ENCODE measurements at regions not wholly inside any gene's neighbourhood (a gene's known extent, or its start where the extent isn't known, plus 50 kb on each side); places are given as distances from the start of the nearest gene placed in this dataset.

DNA sequence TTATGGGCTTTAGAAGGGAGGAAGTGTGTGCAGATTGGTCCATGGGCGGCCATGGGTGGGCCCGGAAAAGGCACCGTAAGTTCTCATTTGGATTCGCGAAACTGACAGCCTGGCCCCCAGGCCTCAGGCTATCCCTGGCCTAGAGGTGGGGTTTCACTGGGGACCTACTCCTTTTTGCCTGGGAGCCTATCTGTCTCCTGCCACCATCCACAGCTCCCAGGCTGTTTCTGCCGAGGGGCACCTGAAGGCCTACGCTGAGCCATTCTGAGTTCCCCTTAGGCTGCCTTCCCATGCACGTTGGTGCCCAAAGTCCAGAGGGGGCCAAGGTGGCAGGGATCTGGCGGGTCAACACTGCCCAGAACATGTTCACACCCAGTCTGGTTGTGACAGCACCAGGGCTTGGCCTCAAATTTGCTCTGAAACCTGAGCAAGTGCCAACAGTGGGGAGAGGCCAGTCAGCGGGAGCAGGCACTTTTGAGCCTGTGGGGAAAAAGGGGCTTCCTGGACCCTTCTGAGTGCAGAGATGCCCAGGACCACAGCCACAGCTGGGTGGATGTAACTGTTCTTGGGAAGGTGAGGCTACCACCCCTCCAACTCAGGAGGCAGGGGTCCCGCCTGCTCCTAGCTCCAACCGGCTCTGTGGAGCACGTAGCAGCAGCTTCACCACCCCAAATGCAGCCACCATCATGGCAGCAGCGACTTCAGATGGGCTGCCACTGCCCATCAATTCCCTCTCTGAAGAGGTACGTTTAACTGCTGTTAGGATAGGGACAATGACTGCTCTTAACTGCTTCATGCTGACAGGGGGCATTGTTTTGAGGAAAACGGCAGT is 73.6 kb upstream of the ZNF804A start:
- Histone ChIP-seq H3K27me3 (no peaks in the 10 kb centered on the region), H3K36me3 (no peaks in the 10 kb centered on the region), H3K27ac (no peak overlapping the region), H3K9me3 (no peaks in the 10 kb centered on the region), H3K4me1 (no peaks in the 10 kb centered on the region), H3K4me3 (replicated peaks in 1 of 3) (no peak overlapping the region)
- no peak for DNase-seq
- 84 to 88% methylated on average over 11 to 12 of the region's 16 CpGs for WGBS, 2 donors
- intact Hi-C loops (cut with DNase I) = no loop called here
- TF ChIP-seq POLR2A (IDR thresholded peaks at IDR 0.05) = no peak
- TF ChIP-seq, protein P1, sequence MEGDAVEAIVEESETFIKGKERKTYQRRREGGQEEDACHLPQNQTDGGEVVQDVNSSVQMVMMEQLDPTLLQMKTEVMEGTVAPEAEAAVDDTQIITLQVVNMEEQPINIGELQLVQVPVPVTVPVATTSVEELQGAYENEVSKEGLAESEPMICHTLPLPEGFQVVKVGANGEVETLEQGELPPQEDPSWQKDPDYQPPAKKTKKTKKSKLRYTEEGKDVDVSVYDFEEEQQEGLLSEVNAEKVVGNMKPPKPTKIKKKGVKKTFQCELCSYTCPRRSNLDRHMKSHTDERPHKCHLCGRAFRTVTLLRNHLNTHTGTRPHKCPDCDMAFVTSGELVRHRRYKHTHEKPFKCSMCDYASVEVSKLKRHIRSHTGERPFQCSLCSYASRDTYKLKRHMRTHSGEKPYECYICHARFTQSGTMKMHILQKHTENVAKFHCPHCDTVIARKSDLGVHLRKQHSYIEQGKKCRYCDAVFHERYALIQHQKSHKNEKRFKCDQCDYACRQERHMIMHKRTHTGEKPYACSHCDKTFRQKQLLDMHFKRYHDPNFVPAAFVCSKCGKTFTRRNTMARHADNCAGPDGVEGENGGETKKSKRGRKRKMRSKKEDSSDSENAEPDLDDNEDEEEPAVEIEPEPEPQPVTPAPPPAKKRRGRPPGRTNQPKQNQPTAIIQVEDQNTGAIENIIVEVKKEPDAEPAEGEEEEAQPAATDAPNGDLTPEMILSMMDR (IDR thresholded peaks at IDR 0.05) = no peak

DNA sequence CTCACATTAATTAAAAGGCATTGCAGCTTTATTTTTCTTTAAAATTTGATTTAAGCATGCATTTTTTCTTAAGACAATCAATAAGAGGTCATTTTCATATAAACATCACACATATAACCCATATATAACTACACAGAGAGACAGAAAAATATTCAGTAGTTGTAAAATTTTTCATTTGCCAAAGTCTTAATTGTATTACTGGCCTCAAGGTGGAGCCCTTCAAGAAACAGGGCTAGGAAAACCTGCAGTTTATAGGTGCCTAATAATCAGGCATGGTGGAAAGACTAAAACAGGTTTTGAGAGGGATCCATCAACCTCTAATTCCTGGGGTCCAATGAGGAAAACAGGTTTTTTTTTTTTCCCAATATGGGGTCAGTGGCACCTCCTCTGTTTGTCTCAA is 71.3 kb upstream of the ZNF804A start:
- Histone ChIP-seq H3K9me3 (no peaks in the 10 kb centered on the region), H3K27me3 (no peaks in the 10 kb centered on the region), H3K27ac (no peak overlapping the region), H3K36me3 (no peaks in the 10 kb centered on the region), H3K4me3 (replicated peaks in 1 of 3) (no peak overlapping the region), H3K4me1 (no peaks in the 10 kb centered on the region)
- intact Hi-C loops (cut with DNase I) = no loop called here
- DNase-seq = no peak
- TF ChIP-seq, protein P1 (IDR thresholded peaks at IDR 0.05) = no peak
- TF ChIP-seq POLR2A (IDR thresholded peaks at IDR 0.05) = no peak

GRCh38 chr2:184528119-184528518 is 70.2 kb upstream of the ZNF804A start:
- DNase-seq = no peak
- Histone ChIP-seq H3K4me1 (no peaks in the 10 kb centered on the region), H3K4me3 (replicated peaks in 1 of 3) (no peak overlapping the region), H3K9me3 (no peaks in the 10 kb centered on the region), H3K36me3 (no peaks in the 10 kb centered on the region), H3K27me3 (no peaks in the 10 kb centered on the region), H3K27ac (no peak overlapping the region)
- 48 to 57% methylated on average over 2 of the region's 2 CpGs for WGBS, 2 donors
- TF ChIP-seq POLR2A (IDR thresholded peaks at IDR 0.05) = no peak
- TF ChIP-seq, protein P1 (IDR thresholded peaks at IDR 0.05) = no peak
- intact Hi-C loops (cut with DNase I) = no loop called here

DNA sequence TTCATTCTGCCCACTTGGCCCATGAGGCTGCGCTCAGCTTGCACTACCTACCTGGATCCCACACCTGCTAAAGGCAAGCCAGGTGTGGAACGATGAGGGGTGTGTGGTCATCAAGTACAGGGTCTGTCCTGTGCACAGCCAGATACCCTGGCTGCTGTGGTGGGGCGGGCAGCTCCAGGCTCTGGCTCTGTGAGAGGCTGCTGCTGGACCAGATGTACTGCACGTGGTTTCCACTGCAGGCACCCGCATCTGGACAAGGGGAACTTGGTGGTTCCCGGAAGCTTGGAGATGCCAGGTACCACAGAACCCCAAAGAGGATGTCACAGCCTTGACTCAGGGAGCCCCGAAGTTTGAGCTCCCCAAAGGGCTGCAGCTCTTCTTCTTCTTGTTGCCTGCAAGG is 68.1 kb upstream of the ZNF804A start:
- DNase-seq = no peak
- Histone ChIP-seq H3K27ac (no peak overlapping the region), H3K27me3 (no peaks in the 10 kb centered on the region), H3K36me3 (no peaks in the 10 kb centered on the region), H3K9me3 (no peaks in the 10 kb centered on the region), H3K4me3 (replicated peaks in 1 of 3) (no peak overlapping the region), H3K4me1 (no peaks in the 10 kb centered on the region)
- WGBS, 2 donors = 77 to 93% methylated on average over 4 to 7 of the region's 7 CpGs
- intact Hi-C loops (cut with DNase I) = no loop called here
- no peak for TF ChIP-seq POLR2A (IDR thresholded peaks at IDR 0.05)
- TF ChIP-seq, protein P1 (IDR thresholded peaks at IDR 0.05) = no peak

- DNase-seq = no peak
- Histone ChIP-seq H3K27me3 (no peaks in the 10 kb centered on the region), H3K4me3 (replicated peaks in 1 of 3) (no peak overlapping the region), H3K4me1 (no peaks in the 10 kb centered on the region), H3K9me3 (no peaks in the 10 kb centered on the region), H3K27ac (no peak overlapping the region), H3K36me3 (no peaks in the 10 kb centered on the region)
- TF ChIP-seq, protein P1 (IDR thresholded peaks at IDR 0.05) = no peak
- no peak for TF ChIP-seq POLR2A (IDR thresholded peaks at IDR 0.05)
- intact Hi-C loops (cut with DNase I) = no loop called here
- 84 to 96% methylated on average over 6 of the region's 6 CpGs for WGBS, 2 donors
Measured at GRCh38 chr2:184530959-184531358, 67.4 kb upstream of the ZNF804A start.

All from thyroid gland (tissue), 4 donors.